ENCODE measurements at regions not wholly inside any gene's neighbourhood (a gene's known extent, or its start where the extent isn't known, plus 50 kb on each side); places are given as distances from the start of the nearest gene placed in this dataset.
"Not testable (repeated sequence)": the region's sequence is repeated elsewhere in the genome, so short reads cannot be mapped to it uniquely, and the experiment has no call there.

- in situ Hi-C loops (cut with HindIII; ENCODE audit: low pct_unique_long_range_greater_than_20kb, low sequenced_read_pairs) = no loop called here
- DNase-seq (ENCODE audit: low read depth, low spot score) = no peak
Measured at GRCh38 chrX:45449982-45450381, 249.3 kb upstream of the DIPK2B start.

- in situ Hi-C loops (cut with HindIII; ENCODE audit: low pct_unique_long_range_greater_than_20kb, low sequenced_read_pairs) = no loop called here
- DNase-seq (ENCODE audit: low read depth, low spot score) = no peak
Measured at GRCh38 chrX:45447995-45448394, 247.3 kb upstream of the DIPK2B start.

GRCh38 chrX:45447331-45447730, 246.7 kb upstream of the DIPK2B start:
- in situ Hi-C loops (cut with HindIII; ENCODE audit: low pct_unique_long_range_greater_than_20kb, low sequenced_read_pairs) = no loop called here
- no peak for DNase-seq (ENCODE audit: low read depth, low spot score)

DNA sequence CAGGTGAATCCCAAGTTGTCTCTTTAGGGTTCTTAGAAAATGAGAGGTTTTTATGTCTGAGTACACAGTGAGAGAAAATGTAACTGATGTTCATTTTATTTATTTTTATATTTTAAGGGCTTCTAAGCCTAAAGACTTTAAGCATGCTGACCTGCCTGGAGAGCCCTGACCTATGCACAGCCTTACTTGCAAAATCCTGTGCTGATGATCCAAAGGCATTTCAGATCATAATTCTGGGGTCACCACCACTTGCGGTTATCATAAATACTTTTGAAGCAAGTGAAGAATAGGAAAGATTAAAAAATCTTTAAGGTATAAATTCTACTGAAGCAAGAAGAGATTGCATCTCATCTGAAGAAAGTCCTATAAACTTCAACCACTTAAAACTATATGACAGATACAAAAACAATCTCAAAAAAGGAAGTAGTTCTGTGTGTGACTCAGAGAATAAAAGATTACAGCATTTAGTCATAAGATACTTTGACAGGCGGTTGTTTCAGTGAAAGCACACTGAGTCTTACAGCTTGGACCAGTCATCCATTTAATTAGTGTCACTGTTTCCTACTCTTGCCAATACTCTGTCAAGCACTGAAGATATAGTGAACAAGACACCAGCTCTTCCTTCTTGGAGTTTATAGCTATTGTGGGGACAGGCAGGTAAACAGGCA, 245.2 kb upstream of the DIPK2B start:
- in situ Hi-C loops (cut with HindIII; ENCODE audit: low pct_unique_long_range_greater_than_20kb, low sequenced_read_pairs) = no loop called here

DNA sequence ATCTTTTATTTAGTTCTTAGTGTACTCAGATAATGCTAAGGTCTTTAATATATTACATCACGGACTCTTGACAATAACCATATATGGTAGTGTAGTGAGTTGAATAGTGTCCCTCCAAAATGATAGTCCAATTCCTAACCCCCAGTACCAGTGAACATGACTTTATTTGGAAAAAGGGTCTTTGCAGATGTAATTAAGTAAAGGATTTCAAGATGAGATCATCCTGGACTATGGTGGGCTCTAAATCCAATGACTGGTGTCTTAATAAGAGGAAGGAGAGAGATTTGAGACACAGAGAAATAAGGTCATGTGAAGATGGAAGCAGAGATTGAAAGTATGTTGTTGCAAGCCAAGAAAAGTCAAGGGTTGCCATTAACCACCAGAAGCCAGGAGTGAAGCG, 236.5 kb upstream of the DIPK2B start:
- in situ Hi-C loops (cut with HindIII; ENCODE audit: low pct_unique_long_range_greater_than_20kb, low sequenced_read_pairs) = no loop called here
- DNase-seq (ENCODE audit: low read depth, low spot score) = no peak

More for the DNA sequence above, 245.2 kb upstream of the DIPK2B start:
- no peak for DNase-seq (ENCODE audit: low read depth, low spot score)

GRCh38 chrX:45435481-45435880, 234.8 kb upstream of the DIPK2B start:
- no peak for DNase-seq (ENCODE audit: low read depth, low spot score)
- in situ Hi-C loops (cut with HindIII; ENCODE audit: low pct_unique_long_range_greater_than_20kb, low sequenced_read_pairs) = no loop called here

DNA sequence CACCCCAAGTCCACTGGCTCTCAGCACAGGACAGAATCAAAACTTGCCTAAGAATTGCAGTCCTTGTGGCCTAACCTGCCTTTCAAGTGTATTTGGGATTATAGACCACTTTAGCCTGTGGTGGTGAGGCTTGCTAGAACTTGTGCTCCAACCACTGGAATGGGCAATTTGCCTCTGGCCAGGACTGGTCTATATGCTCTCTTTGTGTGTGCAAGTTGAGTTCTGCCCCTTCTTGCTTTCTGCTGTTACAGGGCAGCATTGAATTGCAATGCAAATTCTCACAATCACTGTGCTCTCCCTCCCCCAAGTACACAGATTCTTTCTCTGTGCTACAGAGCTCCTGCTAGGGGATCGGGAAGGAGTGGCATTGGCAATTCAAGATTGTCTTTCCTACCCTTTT, 233.6 kb upstream of the DIPK2B start:
- in situ Hi-C loops (cut with HindIII; ENCODE audit: low pct_unique_long_range_greater_than_20kb, low sequenced_read_pairs) = no loop called here
- no peak for DNase-seq (ENCODE audit: low read depth, low spot score)

DNA sequence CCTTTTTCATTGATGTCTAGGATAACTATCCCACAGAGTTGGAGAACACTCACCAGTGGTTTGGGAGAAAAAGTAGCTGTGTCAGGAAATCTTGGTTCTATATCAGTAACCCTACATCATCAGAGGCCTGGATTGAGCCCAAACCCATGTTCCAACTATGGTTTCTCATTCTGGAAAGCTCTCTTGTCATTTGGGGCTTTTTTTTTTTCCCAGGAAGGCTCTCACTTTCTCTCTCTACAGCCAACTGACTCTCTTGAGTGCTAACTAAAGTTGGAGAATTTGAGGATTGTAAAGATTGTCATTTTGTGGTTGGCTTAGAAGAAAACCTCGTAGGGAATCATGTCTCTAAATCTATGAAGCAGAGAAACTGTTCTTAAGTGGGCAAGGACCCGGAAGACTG, 228.2 kb upstream of the DIPK2B start:
- in situ Hi-C loops (cut with HindIII; ENCODE audit: low pct_unique_long_range_greater_than_20kb, low sequenced_read_pairs) = no loop called here
- no peak for DNase-seq (ENCODE audit: low read depth, low spot score)

GRCh38 chrX:45424326-45424725, 223.7 kb upstream of the DIPK2B start:
- in situ Hi-C loops (cut with HindIII; ENCODE audit: low pct_unique_long_range_greater_than_20kb, low sequenced_read_pairs) = no loop called here
- no peak for DNase-seq (ENCODE audit: low read depth, low spot score)

DNA sequence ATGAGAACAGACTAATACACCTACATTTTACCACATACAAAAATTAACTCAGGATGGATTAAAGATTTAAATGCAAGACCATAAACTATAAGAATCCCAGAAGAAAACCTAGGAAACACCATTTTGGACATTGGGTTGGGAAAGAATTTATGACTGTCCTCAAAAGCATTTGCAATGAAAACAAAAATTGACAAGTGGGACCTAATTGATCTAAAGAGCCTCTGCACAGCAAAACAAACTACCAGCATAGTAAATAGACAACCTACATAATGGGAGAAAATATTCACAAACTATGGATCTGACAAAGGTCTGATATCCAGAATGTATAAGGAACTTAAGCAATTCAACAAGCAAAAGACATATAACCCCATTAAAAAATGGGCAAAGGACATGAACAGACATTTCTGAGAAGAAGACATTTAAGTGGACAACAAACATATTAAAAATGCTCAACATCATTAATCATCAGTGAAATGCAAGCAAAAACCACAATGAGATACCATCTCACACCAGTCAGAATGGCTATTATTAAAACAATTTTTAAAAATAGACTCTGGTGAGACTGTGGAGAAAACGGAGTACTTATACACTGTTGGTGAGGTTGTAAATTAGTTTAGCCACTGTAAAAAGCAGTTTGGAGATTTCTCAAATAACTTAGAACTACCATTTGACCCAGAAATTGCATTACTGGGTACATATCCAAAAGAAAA, 221.7 kb upstream of the DIPK2B start:
- DNase-seq (ENCODE audit: low read depth, low spot score) = no peak
- in situ Hi-C loops (cut with HindIII; ENCODE audit: low pct_unique_long_range_greater_than_20kb, low sequenced_read_pairs) = no loop called here

DNA sequence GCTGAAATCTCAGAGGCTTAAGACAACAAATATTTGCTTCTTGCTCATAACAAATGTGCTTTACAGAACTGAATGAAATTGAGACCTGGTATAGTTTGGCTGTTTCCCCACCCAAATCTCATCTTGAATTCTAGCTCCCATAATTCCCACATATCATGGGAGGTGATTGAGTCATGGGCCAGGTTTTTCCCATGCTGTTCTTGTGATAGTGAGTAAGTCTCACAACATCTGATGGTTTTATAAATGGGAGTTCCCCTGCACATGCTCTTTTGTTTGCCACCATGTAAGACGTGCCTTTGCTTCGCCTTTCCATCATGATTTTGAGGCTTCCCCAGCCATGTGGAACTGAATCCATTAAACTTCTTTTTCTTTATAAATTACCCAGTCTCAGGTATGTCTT, 221.1 kb upstream of the DIPK2B start:
- in situ Hi-C loops (cut with HindIII; ENCODE audit: low pct_unique_long_range_greater_than_20kb, low sequenced_read_pairs) = no loop called here

DNA sequence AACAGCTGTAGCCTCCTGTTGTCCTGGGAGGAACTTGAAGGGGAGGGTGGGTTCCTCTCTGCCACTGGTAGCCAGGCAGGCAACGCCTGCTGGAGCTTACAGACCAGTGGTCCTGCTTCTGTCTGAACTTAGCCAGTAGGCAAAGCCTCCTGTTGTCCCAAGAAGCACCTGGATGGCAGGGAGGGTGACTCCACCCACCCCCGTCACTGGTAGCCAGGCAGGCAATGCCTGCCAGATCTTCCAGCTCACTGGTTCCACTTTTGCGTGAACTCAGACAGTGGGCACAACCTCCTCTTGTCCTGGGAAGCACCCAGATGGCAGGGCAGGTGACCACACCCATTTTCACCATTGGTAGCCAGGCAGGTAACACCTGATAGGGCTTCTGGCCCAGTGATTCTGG, 203.5 kb upstream of the DIPK2B start:
- DNase-seq (ENCODE audit: low read depth, low spot score) = no peak
- in situ Hi-C loops (cut with HindIII; ENCODE audit: low pct_unique_long_range_greater_than_20kb, low sequenced_read_pairs) = no loop called here

More for the DNA sequence above, 221.1 kb upstream of the DIPK2B start:
- no peak for DNase-seq (ENCODE audit: low read depth, low spot score)

- in situ Hi-C loops (cut with HindIII; ENCODE audit: low pct_unique_long_range_greater_than_20kb, low sequenced_read_pairs) = no loop called here
- no peak for DNase-seq (ENCODE audit: low read depth, low spot score)
Measured at GRCh38 chrX:45401923-45402322, 201.2 kb upstream of the DIPK2B start.

GRCh38 chrX:45400951-45401725, 200.5 kb upstream of the DIPK2B start:
- DNase-seq (ENCODE audit: low read depth, low spot score); in situ Hi-C loops (cut with HindIII; ENCODE audit: low pct_unique_long_range_greater_than_20kb, low sequenced_read_pairs): not testable (repeated sequence)

GRCh38 chrX:45400027-45400779, 199.5 kb upstream of the DIPK2B start:
- in situ Hi-C loops (cut with HindIII; ENCODE audit: low pct_unique_long_range_greater_than_20kb, low sequenced_read_pairs) = no loop called here
- DNase-seq (ENCODE audit: low read depth, low spot score) = no peak

DNA sequence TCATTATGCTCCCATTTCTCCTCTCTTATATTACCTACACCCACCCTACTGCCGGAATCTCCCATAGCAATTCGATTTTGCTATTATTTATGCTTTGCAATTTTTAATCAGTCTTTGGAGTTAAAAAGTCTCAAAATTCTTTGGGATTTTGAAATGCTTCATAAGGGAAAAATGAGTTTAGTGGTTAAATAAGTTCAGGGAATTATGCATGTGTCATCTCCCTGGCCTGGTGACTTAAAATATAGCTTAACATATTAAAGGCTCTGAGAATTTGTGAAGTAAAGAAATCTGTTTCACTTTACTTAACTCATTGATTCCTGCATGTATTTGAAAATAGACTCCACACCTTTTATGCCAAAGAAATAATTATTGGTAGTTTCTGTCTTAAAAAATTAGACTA, 185.1 kb upstream of the DIPK2B start:
- no peak for DNase-seq (ENCODE audit: low read depth, low spot score)
- in situ Hi-C loops (cut with HindIII; ENCODE audit: low pct_unique_long_range_greater_than_20kb, low sequenced_read_pairs) = no loop called here

- in situ Hi-C loops (cut with HindIII; ENCODE audit: low pct_unique_long_range_greater_than_20kb, low sequenced_read_pairs) = no loop called here
- no peak for DNase-seq (ENCODE audit: low read depth, low spot score)
Measured at GRCh38 chrX:45381841-45382240, 181.2 kb upstream of the DIPK2B start.

GRCh38 chrX:45381366-45381765, 180.7 kb upstream of the DIPK2B start:
- DNase-seq (ENCODE audit: low read depth, low spot score) = no peak
- in situ Hi-C loops (cut with HindIII; ENCODE audit: low pct_unique_long_range_greater_than_20kb, low sequenced_read_pairs) = no loop called here

All from SK-MEL-5 (cell line).